B cell (primary cell): ENCODE measurements at regions not wholly inside any gene's neighbourhood (a gene's known extent, or its start where the extent isn't known, plus 50 kb on each side); places are given as distances from the start of the nearest gene placed in this dataset.

Experiments
- EZH2 ChIP-seq: IDR thresholded peaks from 2 replicates; pipeline ENCODE4 v1.6.1; 2012; ENCODE audit warnings: borderline replicate concordance, low read depth, mild to moderate bottlenecking, moderate library complexity, low read length; ENCODE audit not compliant: insufficient read depth, poor library complexity, severe bottlenecking
- TF ChIP-seq, protein P1 (sequence below): fragments of 200-600 bp; IDR thresholded peaks from one replicate; pipeline ENCODE4 v1.8.0; 2022; ENCODE audit warnings: antibody characterized with exemption, mild to moderate bottlenecking

DNA sequence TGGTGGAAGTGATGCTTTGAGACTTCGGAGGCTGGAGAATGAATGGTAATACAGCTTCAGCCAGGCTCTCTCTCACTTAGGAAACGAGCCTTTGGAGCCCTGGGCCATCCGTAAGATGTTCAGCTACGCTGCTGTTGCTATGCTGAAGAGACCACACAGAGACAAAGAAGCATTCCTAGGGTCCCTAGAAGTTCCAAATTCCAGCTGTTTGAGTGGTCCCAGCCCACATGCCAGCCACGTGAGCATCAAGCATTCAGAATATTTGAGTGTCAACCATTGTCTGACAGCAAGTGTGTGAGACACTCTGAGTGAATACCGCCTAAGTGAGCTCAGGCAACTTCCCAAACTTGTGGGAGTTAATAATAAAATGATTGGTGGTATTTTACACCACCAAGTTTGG lies 212.9 kb downstream of the CD47 start:
- TF ChIP-seq, protein P1, sequence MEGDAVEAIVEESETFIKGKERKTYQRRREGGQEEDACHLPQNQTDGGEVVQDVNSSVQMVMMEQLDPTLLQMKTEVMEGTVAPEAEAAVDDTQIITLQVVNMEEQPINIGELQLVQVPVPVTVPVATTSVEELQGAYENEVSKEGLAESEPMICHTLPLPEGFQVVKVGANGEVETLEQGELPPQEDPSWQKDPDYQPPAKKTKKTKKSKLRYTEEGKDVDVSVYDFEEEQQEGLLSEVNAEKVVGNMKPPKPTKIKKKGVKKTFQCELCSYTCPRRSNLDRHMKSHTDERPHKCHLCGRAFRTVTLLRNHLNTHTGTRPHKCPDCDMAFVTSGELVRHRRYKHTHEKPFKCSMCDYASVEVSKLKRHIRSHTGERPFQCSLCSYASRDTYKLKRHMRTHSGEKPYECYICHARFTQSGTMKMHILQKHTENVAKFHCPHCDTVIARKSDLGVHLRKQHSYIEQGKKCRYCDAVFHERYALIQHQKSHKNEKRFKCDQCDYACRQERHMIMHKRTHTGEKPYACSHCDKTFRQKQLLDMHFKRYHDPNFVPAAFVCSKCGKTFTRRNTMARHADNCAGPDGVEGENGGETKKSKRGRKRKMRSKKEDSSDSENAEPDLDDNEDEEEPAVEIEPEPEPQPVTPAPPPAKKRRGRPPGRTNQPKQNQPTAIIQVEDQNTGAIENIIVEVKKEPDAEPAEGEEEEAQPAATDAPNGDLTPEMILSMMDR = no peak
- no peak for TF ChIP-seq EZH2
